Psoas muscle (tissue), 7 donors: ENCODE measurements at regions not wholly inside any gene's neighbourhood (a gene's known extent, or its start where the extent isn't known, plus 50 kb on each side); places are given as distances from the start of the nearest gene placed in this dataset.

ENCODE experiments used
- ATAC-seq, 4 donors: fragments of 200-7000 bp; cut with Tn5 transposase; one replicate each; pipeline ENCODE4 v1.9.1; 2020; ENCODE audit warnings: moderate library complexity in 3 of 4, mild to moderate bottlenecking in 2 of 4
- DNase-seq, 2 donors: peaks; one replicate each; pipeline ENCODE4 v3.0.0-alpha.2; 2020
- H3K27ac ChIP-seq: fragments of 200-600 bp; one replicate; pipeline ENCODE4 v1.8.0; 2022
- H3K27me3 ChIP-seq, 3 donors: fragments of 200-600 bp in 1 of 3; one replicate each; pipeline versions ENCODE4 v1.6.1 to v1.8.0; 2013 to 2022; ENCODE audit warnings: low read length in 2 of 3, mild to moderate bottlenecking in 2 of 3, moderate library complexity in 1 of 3; ENCODE audit not compliant: insufficient read depth in 3 of 3
- H3K36me3 ChIP-seq, 2 donors: fragments of 200-600 bp in 1 of 2; one replicate each; pipeline versions ENCODE4 v1.6.1 to v1.8.0; 2013 to 2022; ENCODE audit warnings: low read depth in 1 of 2, mild to moderate bottlenecking in 1 of 2, moderate library complexity in 1 of 2; ENCODE audit not compliant: insufficient read depth in 1 of 2
- H3K4me1 ChIP-seq: fragments of 200-600 bp; one replicate; pipeline ENCODE4 v1.8.0; 2022
- H3K4me3 ChIP-seq: fragments of 200-600 bp; one replicate; pipeline ENCODE4 v1.8.0; 2022; ENCODE audit warnings: mild to moderate bottlenecking
- H3K9me3 ChIP-seq: fragments of 200-600 bp; one replicate; pipeline ENCODE4 v1.8.0; 2022
- WGBS, 3 donors: extraction: QIAGEN DNeasy Blood & Tissue Kit; methylation state at CpG; one replicate each; pipeline versions ENCODE4 v1.1.6 to v1.1.7; 2013; 5-methylcytosine and 5-hydroxymethylcytosine counted together
- intact Hi-C, 2 donors: fragments of 100-400 bp; cut with DNase I; formaldehyde crosslinking; loops; one replicate each; pipeline versions ENCODE4 v1.11.0 to v1.14.2; 2022
- TF ChIP-seq, protein P1 (sequence below): fragments of 200-600 bp; IDR thresholded peaks from one replicate; pipeline ENCODE4 v1.8.0; 2022; ENCODE audit warnings: antibody characterized with exemption
- donor health status: healthy with polysubstance abuse.
- donor health status: DM: no; HTN: no; CAD: no; lungs with moderate emphysema.
- donor health status: Bipolar disorder and iron deficiency.
- donor health status: healthy.
- donor health status: DM: yes; HTN: yes; CAD: no.
- donor health status: DM: no; HTN: no; CAD: no.
- donor health status: DM: yes; HTN: yes; CAD: no.

DNA sequence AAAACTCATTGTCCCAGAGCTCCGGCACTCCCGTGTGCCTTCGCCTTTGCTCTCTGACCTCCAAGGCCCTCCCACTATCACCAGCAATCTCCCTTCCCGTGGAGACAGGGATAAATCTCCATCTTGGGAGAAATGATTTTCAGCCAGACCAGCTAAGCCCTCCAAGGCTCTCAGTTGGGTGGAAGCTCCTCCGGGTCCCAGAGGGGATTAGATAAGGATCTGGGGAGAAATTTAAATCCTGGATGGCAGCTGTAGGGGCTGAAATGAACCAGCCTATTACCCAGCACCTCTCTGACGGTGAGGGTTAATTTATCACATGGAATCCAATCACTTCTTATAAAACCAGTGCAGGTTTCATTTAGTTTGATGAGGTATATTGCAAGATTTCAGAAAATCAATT lies 366.2 kb downstream of the FBXW7 start:
- Histone ChIP-seq H3K27me3 (no peaks in the 10 kb centered on the region), H3K4me1 (no peaks in the 10 kb centered on the region), H3K4me3 (no peak overlapping the region), H3K36me3 (no peaks in the 10 kb centered on the region), H3K27ac (no peak overlapping the region), H3K9me3 (no peaks in the 10 kb centered on the region)
- TF ChIP-seq, protein P1, sequence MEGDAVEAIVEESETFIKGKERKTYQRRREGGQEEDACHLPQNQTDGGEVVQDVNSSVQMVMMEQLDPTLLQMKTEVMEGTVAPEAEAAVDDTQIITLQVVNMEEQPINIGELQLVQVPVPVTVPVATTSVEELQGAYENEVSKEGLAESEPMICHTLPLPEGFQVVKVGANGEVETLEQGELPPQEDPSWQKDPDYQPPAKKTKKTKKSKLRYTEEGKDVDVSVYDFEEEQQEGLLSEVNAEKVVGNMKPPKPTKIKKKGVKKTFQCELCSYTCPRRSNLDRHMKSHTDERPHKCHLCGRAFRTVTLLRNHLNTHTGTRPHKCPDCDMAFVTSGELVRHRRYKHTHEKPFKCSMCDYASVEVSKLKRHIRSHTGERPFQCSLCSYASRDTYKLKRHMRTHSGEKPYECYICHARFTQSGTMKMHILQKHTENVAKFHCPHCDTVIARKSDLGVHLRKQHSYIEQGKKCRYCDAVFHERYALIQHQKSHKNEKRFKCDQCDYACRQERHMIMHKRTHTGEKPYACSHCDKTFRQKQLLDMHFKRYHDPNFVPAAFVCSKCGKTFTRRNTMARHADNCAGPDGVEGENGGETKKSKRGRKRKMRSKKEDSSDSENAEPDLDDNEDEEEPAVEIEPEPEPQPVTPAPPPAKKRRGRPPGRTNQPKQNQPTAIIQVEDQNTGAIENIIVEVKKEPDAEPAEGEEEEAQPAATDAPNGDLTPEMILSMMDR = no peak
- no peak for DNase-seq
- ATAC-seq = no peak
- 35 to 45% (median 41%) methylated on average over 6 of the region's 6 CpGs for WGBS, 3 donors
- intact Hi-C loops = no loop called here

DNA sequence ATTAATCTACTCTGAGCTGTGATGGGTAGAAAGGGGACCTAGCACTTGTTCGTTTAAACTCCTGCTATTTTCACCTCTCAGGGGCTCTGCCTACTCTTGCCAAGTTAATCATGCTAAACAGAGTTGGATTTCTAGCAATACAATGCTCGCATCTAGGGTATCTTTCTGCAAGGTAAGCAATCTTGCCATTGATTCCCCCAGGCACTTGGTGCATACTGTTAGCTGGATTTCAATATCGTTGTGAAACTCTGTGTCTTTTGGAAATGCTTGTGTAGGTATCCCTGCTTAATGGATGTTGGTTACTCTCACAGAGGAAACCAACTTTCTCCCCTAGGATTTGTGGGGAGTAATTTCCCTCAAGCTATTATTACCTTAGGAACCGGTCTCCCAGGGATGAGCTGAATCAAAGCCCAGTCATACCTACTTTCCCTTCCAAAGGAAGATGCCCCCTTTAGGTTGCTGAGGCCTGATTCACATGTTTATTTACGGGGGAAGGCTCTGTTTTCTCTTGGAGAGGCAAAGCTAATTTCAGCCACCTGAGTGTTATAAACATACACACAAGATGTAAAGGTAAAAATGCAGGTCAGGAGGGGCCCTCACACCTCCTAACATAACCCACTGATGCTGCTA lies 366.8 kb downstream of the FBXW7 start:
- intact Hi-C loops = no loop called here
- Histone ChIP-seq H3K36me3 (no peaks in the 10 kb centered on the region), H3K4me1 (no peaks in the 10 kb centered on the region), H3K4me3 (no peak overlapping the region), H3K9me3 (no peaks in the 10 kb centered on the region), H3K27me3 (no peaks in the 10 kb centered on the region), H3K27ac (no peak overlapping the region)
- TF ChIP-seq, protein P1 = no peak
- ATAC-seq (no peak), DNase-seq (no peak)
- whole genome bisulfite sequencing, 3 donors = 50 to 67% (median 61%) methylated on average over 5 of the region's 5 CpGs

DNA sequence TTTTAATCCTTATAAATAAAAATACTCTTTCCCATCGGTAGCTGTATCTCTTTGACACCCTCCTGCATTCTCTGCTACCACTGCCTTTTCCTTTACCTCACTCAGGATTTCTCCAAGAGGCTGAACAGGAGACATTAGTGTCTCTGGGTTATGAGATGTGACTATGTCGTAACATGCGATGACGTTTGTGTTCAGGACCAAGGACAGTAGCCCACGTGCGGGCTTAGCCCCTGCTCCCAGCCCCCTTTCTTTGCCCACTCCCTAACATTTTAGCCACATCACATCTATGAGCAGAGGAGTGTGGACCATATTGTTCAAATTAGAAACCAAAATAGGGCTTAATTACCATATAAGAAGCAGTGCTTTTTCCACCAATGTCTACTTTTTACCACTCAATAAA lies 369.3 kb downstream of the FBXW7 start:
- no peaks in the 10 kb centered on the region for H3K27me3 ChIP-seq
- no peak overlapping the region for H3K27ac ChIP-seq
- 28 to 41% (median 34%) methylated on average over 6 of the region's 6 CpGs for WGBS, 3 donors
- intact Hi-C loops = no loop called here
- no peaks in the 10 kb centered on the region for H3K36me3 ChIP-seq
- DNase-seq (no peak), ATAC-seq (peak in 2 of 4 donors; percentile 38 to 46)
- H3K9me3 ChIP-seq = no peaks in the 10 kb centered on the region
- no peaks in the 10 kb centered on the region for H3K4me1 ChIP-seq
- no peak overlapping the region for H3K4me3 ChIP-seq
- TF ChIP-seq, protein P1 = no peak

DNA sequence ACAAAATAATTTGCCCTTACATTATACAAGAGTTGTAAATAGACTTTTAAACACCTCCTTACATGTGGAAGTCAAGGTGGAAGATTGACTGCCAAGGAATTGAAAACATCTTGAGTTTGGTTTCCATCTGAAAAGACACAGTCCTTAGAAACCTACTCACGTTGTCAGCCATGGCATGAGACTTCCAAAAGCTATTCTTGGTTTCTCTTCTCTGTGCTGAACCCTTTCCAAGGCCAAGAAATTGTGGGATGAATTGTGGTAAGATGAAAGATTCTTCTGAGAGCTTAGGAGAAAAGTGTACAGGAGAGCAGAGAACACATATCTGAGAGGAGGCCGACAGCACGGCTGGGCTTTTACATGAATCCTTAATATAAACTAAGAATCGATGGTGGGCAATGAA lies 370.0 kb downstream of the FBXW7 start:
- H3K9me3 ChIP-seq = no peaks in the 10 kb centered on the region
- no peaks in the 10 kb centered on the region for H3K36me3 ChIP-seq
- intact Hi-C loops = no loop called here
- TF ChIP-seq, protein P1 = no peak
- DNase-seq (no peak), ATAC-seq (no peak)
- no peaks in the 10 kb centered on the region for H3K4me1 ChIP-seq
- no peak overlapping the region for H3K27ac ChIP-seq
- H3K27me3 ChIP-seq = no peaks in the 10 kb centered on the region
- 70 to 85% (median 74%) methylated on average over 4 of the region's 4 CpGs for WGBS, 3 donors
- H3K4me3 ChIP-seq = no peak overlapping the region

DNA sequence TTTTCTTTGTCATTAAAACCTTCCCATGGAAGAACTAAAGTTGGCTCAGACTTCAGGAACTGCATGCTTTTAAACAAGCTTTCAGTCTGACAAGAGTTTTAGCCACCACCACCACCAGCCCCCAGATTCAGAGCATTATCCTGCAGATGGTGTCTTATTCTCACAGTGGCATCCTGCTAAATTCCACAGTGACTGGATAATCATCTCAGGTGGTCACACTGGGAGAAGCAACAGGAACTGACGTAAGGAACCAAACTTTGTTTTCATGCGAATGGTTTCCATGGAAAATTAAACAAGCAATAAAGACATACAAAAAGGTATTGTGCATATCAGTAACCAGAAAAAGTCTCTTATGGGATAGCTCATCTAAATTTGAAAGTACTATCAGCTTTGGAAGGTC lies 370.7 kb downstream of the FBXW7 start:
- TF ChIP-seq, protein P1 = no peak
- Histone ChIP-seq H3K27ac (no peak overlapping the region), H3K9me3 (no peaks in the 10 kb centered on the region), H3K36me3 (no peaks in the 10 kb centered on the region), H3K4me1 (no peaks in the 10 kb centered on the region), H3K27me3 (no peaks in the 10 kb centered on the region), H3K4me3 (no peak overlapping the region)
- no peak for DNase-seq
- peak in 2 of 4 donors; percentile 51 to 67 for ATAC-seq
- 5 to 10% (median 9%) methylated on average over 2 of the region's 2 CpGs for WGBS, 3 donors
- intact Hi-C loops = no loop called here
